Keratinocyte (primary cell): ENCODE measurements at regions not wholly inside any gene's neighbourhood (a gene's known extent, or its start where the extent isn't known, plus 50 kb on each side); places are given as distances from the start of the nearest gene placed in this dataset.
"Not testable (repeated sequence)": the region's sequence is repeated elsewhere in the genome, so short reads cannot be mapped to it uniquely, and the experiment has no call there.

Source experiments
- DNase-seq: peaks from one replicate; pipeline ENCODE4 v3.0.0-alpha.2; 2011; ENCODE audit warnings: low read depth, missing footprints, low spot score
- FAIRE-seq: peaks from 2 replicates; lab custom pipeline; 2011; peaks lifted over from hg19 to GRCh38; lab: Jason Lieb, UNC
- H2AFZ ChIP-seq: 2 replicates; pipeline ENCODE4 v1.6.0; 2012; ENCODE audit warnings: low read length, control low read depth, inconsistent platforms; ENCODE audit not compliant: control insufficient read depth
- H3K27ac ChIP-seq: 2 replicates; pipeline ENCODE4 v1.5.1; 2011; ENCODE audit warnings: low read length; ENCODE audit not compliant: control insufficient read depth, insufficient read depth
- H3K27me3 ChIP-seq: 3 replicates; pipeline ENCODE4 v1.6.0; 2011; ENCODE audit warnings: low read length; ENCODE audit not compliant: control insufficient read depth, insufficient read depth; ENCODE audit errors: extremely low read depth
- H3K36me3 ChIP-seq, 2 experiments: 2 replicates in 1 of 2; 3 replicates in 1 of 2; pipeline ENCODE4 v1.5.1; 2011; ENCODE audit warnings: low read length in 2 of 2, mild to moderate bottlenecking in 1 of 2; ENCODE audit not compliant: control insufficient read depth in 2 of 2, insufficient read depth in 2 of 2; ENCODE audit errors: extremely low read depth in 1 of 2
- H3K4me1 ChIP-seq: 3 replicates; pipeline ENCODE4 v1.5.1; 2011; ENCODE audit warnings: low read length; ENCODE audit not compliant: control insufficient read depth, insufficient read depth; ENCODE audit errors: extremely low read depth
- H3K4me2 ChIP-seq: 3 replicates; pipeline ENCODE4 v1.6.0; 2011; ENCODE audit warnings: low read depth, low read length; ENCODE audit not compliant: control insufficient read depth, insufficient read depth; ENCODE audit errors: extremely low read depth
- H3K4me3 ChIP-seq, 3 experiments: fragments of 200-600 bp in 1 of 3; sonication (generic) in 1 of 3; 2 replicates in 2 of 3; 3 replicates in 1 of 3; pipeline ENCODE4 v1.5.1; 2011 to 2016; ENCODE audit warnings: low read length in 3 of 3, mild to moderate bottlenecking in 3 of 3, control low read depth in 2 of 3, inconsistent platforms in 1 of 3, low read depth in 1 of 3, mixed read lengths in 1 of 3, mixed run types in 1 of 3, moderate library complexity in 1 of 3; ENCODE audit not compliant: control insufficient read depth in 2 of 3, insufficient read depth in 2 of 3; ENCODE audit errors: extremely low read depth in 1 of 3
- H3K79me2 ChIP-seq: 2 replicates; pipeline ENCODE4 v1.6.0; 2012; ENCODE audit warnings: low read length; ENCODE audit not compliant: control insufficient read depth, insufficient read depth
- H3K9ac ChIP-seq: 3 replicates; pipeline ENCODE4 v1.6.0; 2011; ENCODE audit warnings: low read length; ENCODE audit not compliant: control insufficient read depth, insufficient read depth; ENCODE audit errors: extremely low read depth
- H3K9me1 ChIP-seq: 3 replicates; pipeline ENCODE4 v1.6.0; 2011; ENCODE audit warnings: low read length; ENCODE audit not compliant: control insufficient read depth, insufficient read depth; ENCODE audit errors: extremely low read depth
- H3K9me3 ChIP-seq: 2 replicates; pipeline ENCODE4 v1.5.1; 2012; ENCODE audit warnings: low read depth, low read length; ENCODE audit not compliant: control insufficient read depth
- H4K20me1 ChIP-seq: 3 replicates; pipeline ENCODE4 v1.6.0; 2011; ENCODE audit warnings: low read length; ENCODE audit not compliant: control insufficient read depth, insufficient read depth; ENCODE audit errors: extremely low read depth
- EZH2 ChIP-seq: IDR thresholded peaks from one replicate; pipeline ENCODE4 v1.6.1; 2012; ENCODE audit warnings: inconsistent platforms, mild to moderate bottlenecking, low read length, moderate library complexity
- dilution Hi-C: fragments of 300-500 bp; cut with MboI; formaldehyde crosslinking; loops from one replicate; pipeline ENCODE4 v1.7.0; 2020; ENCODE audit warnings: low sequenced_read_pairs; ENCODE audit not compliant: extremely low pct_ligation_motif_present
- TF ChIP-seq, protein P1 (sequence below), 3 experiments: IDR thresholded peaks in 1 of 3; conservative IDR thresholded peaks in 1 of 3; optimal IDR thresholded peaks in 1 of 3; 2 replicates in 2 of 3; 3 replicates in 1 of 3; pipeline versions ENCODE3 to v1.5.1; 2011; ENCODE audit warnings: low read length in 3 of 3, mild to moderate bottlenecking in 3 of 3, moderate library complexity in 2 of 3, control low read depth in 1 of 3, inconsistent platforms in 1 of 3; ENCODE audit not compliant: insufficient read depth in 2 of 3; ENCODE audit errors: extremely low read depth in 1 of 3

DNA sequence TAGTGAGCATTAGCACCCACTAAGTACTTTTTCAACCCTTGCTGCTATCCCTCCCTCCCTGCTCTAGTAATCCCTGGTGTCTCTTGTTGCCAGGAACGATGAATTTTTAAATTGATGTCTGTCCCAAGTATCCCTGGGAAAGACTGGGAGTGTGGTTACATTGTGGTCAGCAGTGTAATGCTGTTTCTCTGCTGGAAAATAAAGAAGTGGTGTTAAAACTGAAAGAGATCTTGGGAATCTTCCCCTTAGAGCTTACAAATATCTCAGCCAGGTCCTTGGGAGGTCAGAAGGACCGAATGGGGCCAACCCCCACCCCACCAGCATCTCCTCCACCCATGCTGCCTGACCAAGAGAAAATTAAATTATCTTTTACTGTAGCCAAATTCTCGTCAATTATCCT is 174.5 kb upstream of the MXRA5 start:
- H3K4me2 ChIP-seq, result no peak overlapping the region
- no peaks in the 10 kb centered on the region for H3K27me3 ChIP-seq
- no peak overlapping the region for H2AFZ ChIP-seq
- no peak overlapping the region for H3K9ac ChIP-seq
- no peaks in the 10 kb centered on the region for H3K9me3 ChIP-seq
- no peaks in the 10 kb centered on the region for H3K79me2 ChIP-seq
- no peaks in the 10 kb centered on the region for H3K4me1 ChIP-seq
- no peaks in the 10 kb centered on the region for H3K36me3 ChIP-seq
- no peak for TF ChIP-seq EZH2
- TF ChIP-seq, protein P1, sequence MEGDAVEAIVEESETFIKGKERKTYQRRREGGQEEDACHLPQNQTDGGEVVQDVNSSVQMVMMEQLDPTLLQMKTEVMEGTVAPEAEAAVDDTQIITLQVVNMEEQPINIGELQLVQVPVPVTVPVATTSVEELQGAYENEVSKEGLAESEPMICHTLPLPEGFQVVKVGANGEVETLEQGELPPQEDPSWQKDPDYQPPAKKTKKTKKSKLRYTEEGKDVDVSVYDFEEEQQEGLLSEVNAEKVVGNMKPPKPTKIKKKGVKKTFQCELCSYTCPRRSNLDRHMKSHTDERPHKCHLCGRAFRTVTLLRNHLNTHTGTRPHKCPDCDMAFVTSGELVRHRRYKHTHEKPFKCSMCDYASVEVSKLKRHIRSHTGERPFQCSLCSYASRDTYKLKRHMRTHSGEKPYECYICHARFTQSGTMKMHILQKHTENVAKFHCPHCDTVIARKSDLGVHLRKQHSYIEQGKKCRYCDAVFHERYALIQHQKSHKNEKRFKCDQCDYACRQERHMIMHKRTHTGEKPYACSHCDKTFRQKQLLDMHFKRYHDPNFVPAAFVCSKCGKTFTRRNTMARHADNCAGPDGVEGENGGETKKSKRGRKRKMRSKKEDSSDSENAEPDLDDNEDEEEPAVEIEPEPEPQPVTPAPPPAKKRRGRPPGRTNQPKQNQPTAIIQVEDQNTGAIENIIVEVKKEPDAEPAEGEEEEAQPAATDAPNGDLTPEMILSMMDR (optimal IDR thresholded peaks at IDR 0.05 in 1 of 3, IDR thresholded peaks at IDR 0.05 in 1 of 3, conservative IDR thresholded peaks at IDR 0.05 in 1 of 3; ENCODE audit: extremely low read depth in 1 of 3, insufficient read depth in 2 of 3, low read length in 3 of 3), result no peak
- dilution Hi-C loops, result no loop called here
- no peak overlapping the region for H3K4me3 ChIP-seq
- H4K20me1 ChIP-seq, result no peaks in the 10 kb centered on the region
- no peak for FAIRE-seq
- H3K27ac ChIP-seq, result no peak overlapping the region
- H3K9me1 ChIP-seq, result no peaks in the 10 kb centered on the region
- DNase-seq, result no peak

DNA sequence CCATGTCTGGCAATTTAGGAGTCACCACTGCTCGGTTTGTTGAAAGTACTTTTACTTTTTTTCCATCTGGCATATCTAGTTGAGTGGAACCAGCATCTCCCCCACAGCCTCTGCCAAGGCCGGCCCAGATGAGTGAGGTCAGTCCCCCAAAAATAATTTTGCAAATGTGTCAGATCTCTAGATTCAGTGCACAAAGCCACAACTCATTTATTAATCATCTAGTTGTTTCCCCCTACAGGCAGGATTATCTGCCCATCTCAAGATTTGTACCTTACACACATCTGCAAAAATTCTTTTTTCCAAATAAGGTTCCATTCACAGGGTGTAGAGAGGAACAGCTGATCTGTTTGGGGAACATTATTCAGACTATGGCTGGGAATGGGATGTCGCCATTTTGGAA is 174.0 kb upstream of the MXRA5 start:
- TF ChIP-seq EZH2, result no peak
- TF ChIP-seq, protein P1 (optimal IDR thresholded peaks at IDR 0.05 in 1 of 3, IDR thresholded peaks at IDR 0.05 in 1 of 3, conservative IDR thresholded peaks at IDR 0.05 in 1 of 3; ENCODE audit: extremely low read depth in 1 of 3, insufficient read depth in 2 of 3, low read length in 3 of 3), result no peak
- FAIRE-seq (no peak), DNase-seq (no peak)
- Histone ChIP-seq H3K4me1 (no peaks in the 10 kb centered on the region), H3K9ac (no peak overlapping the region), H3K4me3 (no peak overlapping the region), H2AFZ (no peak overlapping the region), H4K20me1 (no peaks in the 10 kb centered on the region), H3K9me3 (no peaks in the 10 kb centered on the region), H3K27ac (no peak overlapping the region), H3K27me3 (no peaks in the 10 kb centered on the region), H3K79me2 (no peaks in the 10 kb centered on the region), H3K9me1 (no peaks in the 10 kb centered on the region), H3K4me2 (no peak overlapping the region), H3K36me3 (no peaks in the 10 kb centered on the region)
- dilution Hi-C loops, result no loop called here

DNA sequence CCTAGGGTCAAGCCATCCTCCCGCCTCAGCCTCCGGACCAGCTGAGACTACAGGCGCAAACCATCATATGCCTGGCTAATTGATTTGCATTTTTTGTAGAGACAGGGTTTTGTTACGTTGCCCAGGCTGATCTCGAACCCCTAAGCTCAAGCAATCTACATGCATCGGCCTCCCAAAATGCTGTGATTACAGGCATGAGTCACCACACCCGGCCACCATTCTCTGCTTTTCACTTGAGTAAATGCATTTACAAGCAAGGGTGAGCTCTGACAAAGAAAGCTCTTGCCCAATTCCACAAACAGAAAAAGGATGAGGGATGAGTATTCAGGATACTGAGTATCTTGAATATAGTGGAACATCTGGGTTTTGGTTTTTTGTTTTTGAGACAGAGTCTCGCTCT is 172.9 kb upstream of the MXRA5 start:
- H3K4me2 ChIP-seq, H3K9me3 ChIP-seq, H3K4me3 ChIP-seq, H3K4me1 ChIP-seq, DNase-seq, H3K9ac ChIP-seq, H2AFZ ChIP-seq, H3K9me1 ChIP-seq, H3K27ac ChIP-seq, FAIRE-seq, dilution Hi-C loops, H3K36me3 ChIP-seq, H4K20me1 ChIP-seq, H3K27me3 ChIP-seq, H3K79me2 ChIP-seq: not testable (repeated sequence)
